WERI-Rb-1 (cell line): ENCODE measurements at regions not wholly inside any gene's neighbourhood (a gene's known extent, or its start where the extent isn't known, plus 50 kb on each side); places are given as distances from the start of the nearest gene placed in this dataset.

Experiments
- DNase-seq: peaks from one replicate; pipeline ENCODE4 v3.0.0-alpha.2; 2020
- H3K27ac ChIP-seq: fragments of 250-450 bp; sonication (Bioruptor Pico); 2 replicates; pipeline ENCODE4 v1.5.1; 2020; ENCODE audit warnings: mild to moderate bottlenecking, moderate library complexity
- H3K27me3 ChIP-seq: fragments of 250-450 bp; sonication (Bioruptor Pico); 2 replicates; pipeline ENCODE4 v1.5.1; 2021; ENCODE audit warnings: mild to moderate bottlenecking, low read depth, moderate library complexity; ENCODE audit not compliant: insufficient read depth, severe bottlenecking
- H3K36me3 ChIP-seq: fragments of 250-450 bp; sonication (Bioruptor Pico); 2 replicates; pipeline ENCODE4 v1.5.1; 2020; ENCODE audit warnings: mild to moderate bottlenecking, moderate library complexity
- H3K4me3 ChIP-seq: 2 replicates; pipeline ENCODE4 v1.5.1; 2011; ENCODE audit warnings: low read depth, mild to moderate bottlenecking, control low read depth, low read length
- H3K9me3 ChIP-seq: fragments of 250-450 bp; sonication (Bioruptor Pico); 2 replicates; pipeline ENCODE4 v1.5.1; 2021; ENCODE audit warnings: mild to moderate bottlenecking, moderate library complexity; ENCODE audit not compliant: severe bottlenecking
- TF ChIP-seq, protein P1 (sequence below): IDR thresholded peaks from 2 replicates; pipeline ENCODE4 v1.5.1; 2011; ENCODE audit warnings: low read depth, mild to moderate bottlenecking, control low read depth, inconsistent platforms, low read length

DNA sequence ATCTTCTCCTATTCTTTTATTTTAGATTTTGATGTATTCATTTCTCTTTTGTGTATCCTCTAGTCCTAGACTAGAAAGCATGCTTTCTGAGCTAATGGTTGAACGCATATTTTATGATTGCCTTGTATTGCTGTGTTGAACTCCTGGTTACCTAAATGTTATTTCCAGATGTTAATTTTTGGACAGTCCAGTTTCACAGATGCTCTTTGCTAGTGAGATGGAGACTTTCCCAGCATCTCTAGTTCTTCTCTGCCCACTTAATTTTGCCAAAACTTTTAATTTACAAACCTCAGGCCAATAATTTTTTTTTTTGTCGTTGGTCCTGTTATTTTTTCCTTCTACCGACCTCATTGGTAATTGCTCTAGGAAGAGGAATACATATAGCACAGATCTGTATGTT lies 153.2 kb downstream of the HAUS1 start:
- TF ChIP-seq, protein P1, sequence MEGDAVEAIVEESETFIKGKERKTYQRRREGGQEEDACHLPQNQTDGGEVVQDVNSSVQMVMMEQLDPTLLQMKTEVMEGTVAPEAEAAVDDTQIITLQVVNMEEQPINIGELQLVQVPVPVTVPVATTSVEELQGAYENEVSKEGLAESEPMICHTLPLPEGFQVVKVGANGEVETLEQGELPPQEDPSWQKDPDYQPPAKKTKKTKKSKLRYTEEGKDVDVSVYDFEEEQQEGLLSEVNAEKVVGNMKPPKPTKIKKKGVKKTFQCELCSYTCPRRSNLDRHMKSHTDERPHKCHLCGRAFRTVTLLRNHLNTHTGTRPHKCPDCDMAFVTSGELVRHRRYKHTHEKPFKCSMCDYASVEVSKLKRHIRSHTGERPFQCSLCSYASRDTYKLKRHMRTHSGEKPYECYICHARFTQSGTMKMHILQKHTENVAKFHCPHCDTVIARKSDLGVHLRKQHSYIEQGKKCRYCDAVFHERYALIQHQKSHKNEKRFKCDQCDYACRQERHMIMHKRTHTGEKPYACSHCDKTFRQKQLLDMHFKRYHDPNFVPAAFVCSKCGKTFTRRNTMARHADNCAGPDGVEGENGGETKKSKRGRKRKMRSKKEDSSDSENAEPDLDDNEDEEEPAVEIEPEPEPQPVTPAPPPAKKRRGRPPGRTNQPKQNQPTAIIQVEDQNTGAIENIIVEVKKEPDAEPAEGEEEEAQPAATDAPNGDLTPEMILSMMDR: no peak
- no peaks in the 10 kb centered on the region for H3K9me3 ChIP-seq

DNA sequence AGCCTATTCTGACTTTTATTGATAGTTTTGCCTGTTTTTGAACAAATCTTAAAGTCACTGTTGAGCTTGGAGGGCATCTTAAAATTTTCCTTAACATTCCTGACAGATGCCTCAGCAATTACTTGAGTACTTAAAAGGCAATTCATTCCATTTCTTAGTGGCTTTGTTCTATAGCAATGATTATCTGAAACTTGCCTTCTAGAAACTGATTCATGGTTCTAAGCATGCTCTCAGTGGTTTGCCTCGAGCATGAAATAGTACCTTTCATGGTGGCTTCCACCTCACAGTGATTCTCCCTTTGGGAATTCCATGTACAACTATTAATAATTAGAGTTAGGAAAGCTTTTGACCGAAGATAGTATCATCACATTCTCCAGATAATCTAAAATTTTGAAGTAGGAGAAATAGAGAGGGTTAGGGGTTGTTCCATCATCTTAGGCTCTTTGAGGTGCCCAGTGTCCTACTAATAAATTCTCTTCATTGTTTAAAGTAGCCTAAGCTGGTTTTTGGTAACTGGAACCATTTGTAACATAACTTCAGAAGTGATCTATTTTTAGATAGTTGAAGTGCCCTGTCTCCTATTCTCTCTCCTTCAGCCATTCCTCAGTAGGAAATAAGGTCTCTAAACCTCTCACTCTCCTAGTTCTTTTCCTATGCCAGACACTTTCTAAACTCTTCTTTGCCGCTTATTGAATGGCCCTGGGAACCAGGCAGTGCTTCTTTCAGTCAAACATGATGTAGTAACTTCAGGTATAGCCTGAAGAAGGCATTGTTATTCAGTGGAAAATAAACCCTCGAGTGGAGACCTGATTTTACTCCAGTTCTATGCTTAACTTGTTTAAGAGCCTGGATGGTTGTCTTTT lies 156.1 kb downstream of the HAUS1 start:
- H3K27ac ChIP-seq: no peak overlapping the region
- H3K36me3 ChIP-seq: peaks cover 17% of the 10 kb centered on the region
- H3K4me3 ChIP-seq: no peak overlapping the region
- TF ChIP-seq, protein P1: no peak
- H3K9me3 ChIP-seq: no peaks in the 10 kb centered on the region
- no peak for DNase-seq
- no peaks in the 10 kb centered on the region for H3K27me3 ChIP-seq

More for the DNA sequence above, 153.2 kb downstream of the HAUS1 start:
- Histone ChIP-seq H3K27me3 (no peaks in the 10 kb centered on the region), H3K36me3 (peaks cover 7% of the 10 kb centered on the region), H3K4me3 (no peak overlapping the region), H3K27ac (no peak overlapping the region)
- no peak for DNase-seq

DNA sequence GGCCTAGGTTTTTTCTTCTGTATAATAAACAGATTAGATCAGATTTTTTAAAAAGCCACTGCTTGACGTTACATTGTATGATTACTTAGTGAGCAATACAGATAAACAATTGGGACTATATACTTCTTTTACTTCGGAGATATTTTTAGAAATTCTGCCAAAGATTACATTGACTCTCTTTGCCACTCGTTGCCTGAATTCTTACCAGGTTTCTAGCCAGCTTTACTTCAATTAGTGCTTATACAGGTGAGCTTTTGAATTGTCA lies 156.6 kb downstream of the HAUS1 start:
- no peak for DNase-seq
- Histone ChIP-seq H3K4me3 (no peak overlapping the region), H3K27me3 (no peaks in the 10 kb centered on the region), H3K36me3 (peaks cover 15% of the 10 kb centered on the region), H3K9me3 (no peaks in the 10 kb centered on the region), H3K27ac (no peak overlapping the region)
- TF ChIP-seq, protein P1: no peak

DNA sequence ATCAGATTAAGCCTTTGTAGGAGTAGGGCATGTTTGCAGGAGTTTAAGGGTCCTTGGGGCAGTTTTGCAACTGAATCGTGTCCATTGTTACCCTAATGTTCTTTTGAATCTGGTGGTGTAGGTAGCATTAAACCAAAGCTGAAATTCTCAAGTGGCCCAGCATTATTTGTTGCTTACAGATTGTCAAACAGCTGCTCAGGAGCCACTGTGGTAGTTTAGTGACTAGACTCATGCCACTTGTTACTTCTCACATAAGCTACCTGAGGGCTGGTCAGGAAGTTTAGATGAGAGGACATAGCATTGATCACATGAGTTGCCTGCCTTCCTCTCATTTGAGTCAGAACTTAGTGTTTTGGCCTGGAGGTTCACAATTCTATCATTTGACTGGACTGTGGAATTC lies 157.6 kb downstream of the HAUS1 start:
- no peak for DNase-seq
- TF ChIP-seq, protein P1: no peak
- Histone ChIP-seq H3K36me3 (peaks cover 12% of the 10 kb centered on the region), H3K27ac (no peak overlapping the region), H3K27me3 (no peaks in the 10 kb centered on the region), H3K9me3 (no peaks in the 10 kb centered on the region), H3K4me3 (no peak overlapping the region)

DNA sequence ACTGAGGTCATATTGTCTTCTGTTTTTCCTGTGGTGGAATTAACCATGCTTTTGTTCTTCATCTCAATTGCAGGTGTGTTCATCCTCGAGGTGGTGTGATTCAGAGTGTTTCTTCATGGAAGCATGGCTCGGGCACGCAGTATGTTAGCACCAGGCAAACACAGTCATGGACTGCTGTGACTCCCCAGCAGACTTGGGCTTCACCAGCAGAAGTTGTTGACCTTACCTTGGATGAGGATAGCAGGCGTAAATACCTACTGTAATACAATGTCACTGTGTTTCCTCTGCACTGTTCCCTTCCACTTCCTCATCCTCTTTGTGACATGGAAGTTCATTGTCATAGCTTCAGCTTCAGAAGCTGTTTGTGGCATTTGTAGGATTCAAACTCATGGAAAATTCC lies 158.7 kb downstream of the HAUS1 start:
- no peak overlapping the region for H3K27ac ChIP-seq
- no peaks in the 10 kb centered on the region for H3K27me3 ChIP-seq
- H3K4me3 ChIP-seq: no peak overlapping the region
- H3K9me3 ChIP-seq: no peaks in the 10 kb centered on the region
- no peak for DNase-seq
- H3K36me3 ChIP-seq: peaks cover 12% of the 10 kb centered on the region
- TF ChIP-seq, protein P1: no peak

DNA sequence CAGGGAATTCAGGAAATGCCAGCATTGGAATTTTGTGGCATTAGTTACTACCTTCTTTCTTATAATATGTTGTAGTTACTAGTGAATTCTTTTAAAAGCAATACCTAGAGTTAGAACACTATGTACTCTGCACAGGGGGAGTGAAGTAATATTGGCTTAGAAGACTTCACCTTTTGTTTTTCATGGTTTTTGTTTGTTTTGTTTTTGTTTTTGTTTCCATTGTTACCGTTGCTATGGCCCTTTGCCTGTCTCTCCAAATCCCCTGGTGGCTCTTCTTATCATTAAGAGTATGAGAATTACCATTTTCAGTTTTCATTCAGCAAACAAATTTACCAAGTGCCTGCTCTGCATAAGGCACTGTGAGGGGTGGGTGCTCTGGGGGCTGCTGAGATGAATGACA lies 160.1 kb downstream of the HAUS1 start:
- DNase-seq: no peak
- H3K36me3 ChIP-seq: peaks cover 12% of the 10 kb centered on the region
- no peak overlapping the region for H3K27ac ChIP-seq
- H3K27me3 ChIP-seq: no peaks in the 10 kb centered on the region
- H3K9me3 ChIP-seq: no peaks in the 10 kb centered on the region
- TF ChIP-seq, protein P1: no peak
- no peak overlapping the region for H3K4me3 ChIP-seq
